IMR-90 (cell line): ENCODE measurements at regions not wholly inside any gene's neighbourhood (a gene's known extent, or its start where the extent isn't known, plus 50 kb on each side); places are given as distances from the start of the nearest gene placed in this dataset.

Experiments used
- BHLHE40 ChIP-seq: fragments of 150-350 bp; IDR thresholded peaks from 2 replicates; pipeline ENCODE4 v1.6.1; 2016; ENCODE audit warnings: mild to moderate bottlenecking, low read depth, low read length
- CEBPB ChIP-seq: IDR thresholded peaks from 2 replicates; pipeline ENCODE4 v1.6.1; 2012; ENCODE audit warnings: low read depth, low read length, improper control_type of control experiment
- CTCF ChIP-seq: conservative IDR thresholded peaks from 2 replicates; pipeline ENCODE4 v1.5.1; 2012; ENCODE audit warnings: mild to moderate bottlenecking, low read depth, low read length, improper control_type of control experiment
- FOS ChIP-seq: fragments of 150-350 bp; IDR thresholded peaks from 2 replicates; pipeline ENCODE4 v1.6.1; 2016; ENCODE audit warnings: low read depth, low read length
- MAFK ChIP-seq: IDR thresholded peaks from 2 replicates; pipeline ENCODE4 v1.6.1; 2012; ENCODE audit warnings: low read depth, low read length, improper control_type of control experiment
- MAZ ChIP-seq: IDR thresholded peaks from 2 replicates; pipeline ENCODE4 v1.6.1; 2012; ENCODE audit warnings: low read depth, mild to moderate bottlenecking, low read length, improper control_type of control experiment, moderate library complexity, borderline replicate concordance
- MXI1 ChIP-seq: IDR thresholded peaks from 2 replicates; pipeline ENCODE4 v1.6.1; 2012; ENCODE audit warnings: low read depth, mild to moderate bottlenecking, low read length, moderate library complexity, borderline replicate concordance
- NFE2L2 ChIP-seq: fragments of 150-350 bp; IDR thresholded peaks from 2 replicates; pipeline ENCODE4 v1.6.1; 2016; ENCODE audit warnings: low read depth, mild to moderate bottlenecking, low read length
- POLR2A ChIP-seq: IDR thresholded peaks from 2 replicates; pipeline ENCODE4 v1.6.1; 2012; ENCODE audit warnings: mild to moderate bottlenecking, low read depth, low read length
- RAD21 ChIP-seq: IDR thresholded peaks from 2 replicates; pipeline ENCODE4 v1.6.1; 2012; ENCODE audit warnings: low read length, improper control_type of control experiment
- RCOR1 ChIP-seq: IDR thresholded peaks from 2 replicates; pipeline ENCODE4 v1.6.1; 2012; ENCODE audit warnings: mild to moderate bottlenecking, low read length, improper control_type of control experiment; ENCODE audit not compliant: insufficient replicate concordance
- RFX5 ChIP-seq: IDR thresholded peaks from 2 replicates; pipeline ENCODE4 v1.8.0; 2012; ENCODE audit warnings: low read depth, mild to moderate bottlenecking, low read length, moderate library complexity
- SMC3 ChIP-seq: fragments of 150-350 bp; IDR thresholded peaks from 2 replicates; pipeline ENCODE4 v1.6.1; 2016; ENCODE audit warnings: low read depth, mild to moderate bottlenecking, antibody characterized with exemption, low read length, moderate library complexity

GRCh38 chr4:43402393-43402792 is 509.9 kb downstream of the GRXCR1 start:
- TF ChIP-seq CTCF (no peak), BHLHE40 (no peak), POLR2A (no peak), MAZ (no peak), RAD21 (no peak), RFX5 (no peak), NFE2L2 (no peak), MAFK (no peak), MXI1 (no peak), RCOR1 (no peak), SMC3 (no peak), CEBPB (no peak), FOS (no peak)
